GM23248 (cell line): ENCODE measurements at regions not wholly inside any gene's neighbourhood (a gene's known extent, or its start where the extent isn't known, plus 50 kb on each side); places are given as distances from the start of the nearest gene placed in this dataset.

Source experiments
- DNase-seq: peaks from one replicate; pipeline ENCODE4 v3.0.0-alpha.2; 2015
- H2AFZ ChIP-seq: fragments of 200-600 bp; sonication (generic); 2 replicates; pipeline ENCODE4 v1.6.1; 2016; ENCODE audit warnings: antibody characterized with exemption
- H3F3A ChIP-seq: fragments of 200-600 bp; sonication (generic); 2 replicates; pipeline ENCODE4 v1.6.1; 2016; ENCODE audit warnings: mild to moderate bottlenecking, antibody characterized with exemption, mixed run types; ENCODE audit not compliant: insufficient read depth
- H3K27ac ChIP-seq: fragments of 200-600 bp; sonication (generic); 2 replicates; pipeline ENCODE4 v1.5.1; 2016; ENCODE audit warnings: mild to moderate bottlenecking
- H3K27me3 ChIP-seq: fragments of 200-600 bp; sonication (generic); replicated peaks from 2 replicates; pipeline ENCODE4 v1.6.1; 2016; ENCODE audit warnings: mild to moderate bottlenecking; ENCODE audit not compliant: insufficient read depth
- H3K36me3 ChIP-seq: fragments of 200-600 bp; sonication (generic); 2 replicates; pipeline ENCODE4 v1.6.1; 2016; ENCODE audit warnings: low read depth, mild to moderate bottlenecking
- H3K4me1 ChIP-seq: fragments of 200-600 bp; sonication (generic); 2 replicates; pipeline ENCODE4 v1.6.1; 2016; ENCODE audit warnings: mild to moderate bottlenecking; ENCODE audit not compliant: insufficient read depth
- H3K4me2 ChIP-seq: fragments of 200-600 bp; sonication (generic); one replicate; pipeline ENCODE4 v1.6.1; 2016; ENCODE audit warnings: mild to moderate bottlenecking; ENCODE audit not compliant: unreplicated experiment
- H3K4me3 ChIP-seq: fragments of 200-600 bp; sonication (generic); 2 replicates; pipeline ENCODE4 v1.5.1; 2016; ENCODE audit warnings: mild to moderate bottlenecking
- H3K79me2 ChIP-seq: fragments of 200-600 bp; sonication (generic); 2 replicates; pipeline ENCODE4 v1.6.1; 2016; ENCODE audit warnings: mild to moderate bottlenecking; ENCODE audit not compliant: insufficient read depth
- H3K9ac ChIP-seq: fragments of 200-600 bp; sonication (generic); 2 replicates; pipeline ENCODE4 v1.6.1; 2016; ENCODE audit warnings: mild to moderate bottlenecking
- H3K9me2 ChIP-seq: fragments of 200-600 bp; sonication (generic); 2 replicates; pipeline ENCODE4 v1.6.1; 2016; ENCODE audit warnings: mixed run types, mild to moderate bottlenecking, moderate library complexity; ENCODE audit not compliant: insufficient read depth
- H3K9me3 ChIP-seq: fragments of 200-600 bp; sonication (generic); one replicate; pipeline ENCODE4 v1.6.1; 2017; ENCODE audit warnings: low read depth
- H4K20me1 ChIP-seq: fragments of 200-600 bp; sonication (generic); 2 replicates; pipeline ENCODE4 v1.6.0; 2016; ENCODE audit not compliant: insufficient read depth
- EZH2 ChIP-seq: fragments of 200-600 bp; sonication (generic); IDR thresholded peaks from 2 replicates; pipeline ENCODE4 v1.6.1; 2018; ENCODE audit warnings: antibody characterized with exemption, mild to moderate bottlenecking; ENCODE audit not compliant: insufficient read depth, poor library complexity, severe bottlenecking
- EZH2phosphoT487 ChIP-seq: fragments of 200-600 bp; sonication (generic); IDR thresholded peaks from 2 replicates; pipeline ENCODE4 v1.6.1; 2018; ENCODE audit warnings: antibody characterized with exemption, moderate library complexity, mild to moderate bottlenecking, low read depth; ENCODE audit not compliant: insufficient read depth
- WGBS, 2 experiments: methylation state at CpG; one replicate each; pipeline ENCODE4 v1.1.6; 2015 to 2017; ENCODE audit warnings: low lambda C conversion rate in 2 of 2, low coverage in 1 of 2; ENCODE audit errors: missing lambda C conversion rate in 2 of 2; 5-methylcytosine and 5-hydroxymethylcytosine counted together
- in situ Hi-C: fragments of 300-500 bp; cut with MboI; formaldehyde crosslinking; loops from 2 replicates; pipeline ENCODE4 v1.15.0; 2020

DNA sequence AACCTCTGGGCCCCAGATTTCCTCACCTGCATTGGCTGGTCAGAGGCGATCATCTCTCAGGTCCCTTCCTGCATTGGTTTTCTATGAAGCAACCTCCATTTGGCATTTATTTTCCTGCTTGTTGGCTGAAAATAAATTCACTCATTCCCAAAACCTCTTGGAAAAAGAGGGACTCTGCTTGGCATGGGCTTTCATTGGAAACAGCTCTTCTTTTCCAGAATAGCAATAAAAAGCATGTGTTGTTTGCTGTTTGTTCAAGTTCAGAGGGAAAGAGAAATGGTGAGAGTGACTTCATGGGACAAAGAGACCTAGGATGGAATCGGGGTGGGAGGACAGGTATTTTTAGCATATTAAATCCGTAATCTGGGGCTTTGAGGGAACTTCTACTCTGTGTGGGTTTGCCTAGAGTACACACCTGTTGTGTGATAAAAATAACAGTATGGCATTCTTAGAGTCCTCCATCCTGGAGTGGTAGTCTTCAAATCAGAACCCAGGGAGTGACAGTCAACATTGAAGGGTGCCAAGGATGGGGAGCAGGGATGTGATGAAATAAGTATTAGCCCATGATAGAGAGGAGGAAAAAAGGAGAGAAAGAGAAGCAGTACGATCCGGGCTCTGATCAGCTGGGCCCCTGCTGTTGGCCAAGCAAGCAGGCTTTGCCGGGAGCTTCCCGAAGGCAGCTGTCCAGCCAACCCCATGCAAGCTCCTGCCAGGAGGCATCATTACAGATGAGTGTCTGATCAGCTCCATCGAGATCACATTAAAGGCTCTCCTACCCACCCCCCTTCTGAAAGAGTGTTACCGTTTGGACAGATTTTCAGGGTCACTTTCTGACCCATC is 131.9 kb upstream of the NFIA start:
- Histone ChIP-seq H3K36me3 (no peaks in the 10 kb centered on the region), H3K4me3 (no peak overlapping the region), H3K9me3 (no peaks in the 10 kb centered on the region), H3K27me3 (peaks cover 44% of the 10 kb centered on the region), H3K79me2 (no peaks in the 10 kb centered on the region), H3K27ac (no peak overlapping the region), H3K4me1 (no peaks in the 10 kb centered on the region), H4K20me1 (no peaks in the 10 kb centered on the region), H3K4me2 (no peak overlapping the region), H3K9ac (no peak overlapping the region), H2AFZ (no peak overlapping the region), H3F3A (no peaks in the 10 kb centered on the region), H3K9me2 (no peaks in the 10 kb centered on the region)
- TF ChIP-seq EZH2 (no peak), EZH2phosphoT487 (no peak)
- 4 to 5% methylated on average over 9 of the region's 9 CpGs for WGBS, 2 experiments
- peak; percentile 30 for DNase-seq
- in situ Hi-C loops = no loop called here

DNA sequence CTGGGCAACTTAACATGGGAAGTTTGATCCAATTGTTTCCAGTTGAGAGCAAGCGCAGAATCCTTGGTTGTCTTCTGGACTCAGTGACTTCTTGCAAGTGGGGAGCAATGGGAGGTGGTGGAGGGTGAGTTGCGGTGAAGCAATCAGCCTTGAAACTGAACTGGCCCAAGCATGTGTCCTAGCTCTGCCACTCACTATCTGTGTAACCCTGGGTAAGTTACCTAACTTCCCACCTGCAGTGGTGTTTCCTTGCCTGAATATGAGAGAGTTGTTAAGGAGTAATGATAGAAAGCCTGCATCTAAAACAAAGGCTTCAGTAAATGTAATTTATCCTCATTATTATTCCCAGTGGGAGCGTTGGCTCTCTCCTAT is 132.5 kb upstream of the NFIA start:
- no peak overlapping the region for H2AFZ ChIP-seq
- H3K27ac ChIP-seq = no peak overlapping the region
- in situ Hi-C loops = no loop called here
- TF ChIP-seq EZH2phosphoT487 = no peak
- TF ChIP-seq EZH2 = no peak
- no peak for DNase-seq
- 4 to 10% methylated on average over 3 of the region's 3 CpGs for WGBS, 2 experiments
- no peaks in the 10 kb centered on the region for H3K9me2 ChIP-seq
- H3K4me3 ChIP-seq = no peak overlapping the region
- no peaks in the 10 kb centered on the region for H3K36me3 ChIP-seq
- H3K79me2 ChIP-seq = no peaks in the 10 kb centered on the region
- H3K9ac ChIP-seq = no peak overlapping the region
- H4K20me1 ChIP-seq = no peaks in the 10 kb centered on the region
- no peaks in the 10 kb centered on the region for H3K4me1 ChIP-seq
- H3K9me3 ChIP-seq = no peaks in the 10 kb centered on the region
- H3K27me3 ChIP-seq = peaks cover 38% of the 10 kb centered on the region
- no peaks in the 10 kb centered on the region for H3F3A ChIP-seq
- H3K4me2 ChIP-seq = no peak overlapping the region

DNA sequence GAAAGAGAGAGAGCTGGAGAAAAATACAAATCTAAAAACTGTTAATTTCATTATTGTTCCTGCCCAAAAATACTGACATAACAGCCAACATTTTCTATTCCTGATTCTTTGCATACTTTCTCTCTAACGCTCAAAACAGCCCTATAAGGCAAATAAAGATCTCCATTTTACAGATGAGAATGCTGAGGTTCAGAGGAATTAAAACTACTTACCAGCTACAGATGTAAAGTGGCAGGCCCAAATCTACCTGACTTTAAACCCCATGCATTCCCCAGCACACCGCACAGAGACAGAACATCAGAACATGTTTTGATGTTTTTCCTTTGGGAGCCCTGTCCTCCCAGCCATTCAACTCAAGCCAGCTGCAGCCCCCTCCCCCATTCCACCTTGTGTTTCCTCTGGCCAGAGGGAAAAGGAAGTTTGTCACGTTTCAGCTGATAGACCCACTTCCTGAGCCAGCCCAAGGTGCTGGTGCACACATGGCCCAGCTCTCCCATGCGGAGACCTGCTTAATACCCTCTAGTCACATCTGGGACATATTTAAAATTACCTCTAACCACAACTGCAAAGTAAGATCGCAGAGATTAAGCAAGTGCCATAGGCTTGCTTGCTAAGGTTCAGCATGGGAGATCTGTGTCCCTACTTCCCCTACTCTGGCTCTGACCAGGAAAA is 133.1 kb upstream of the NFIA start:
- H3K9me2 ChIP-seq = no peaks in the 10 kb centered on the region
- no peak for DNase-seq
- no peak overlapping the region for H3K9ac ChIP-seq
- no peaks in the 10 kb centered on the region for H3K36me3 ChIP-seq
- WGBS, 2 experiments = 24 to 25% methylated on average over 5 of the region's 5 CpGs
- no peak for TF ChIP-seq EZH2phosphoT487
- TF ChIP-seq EZH2 = no peak
- in situ Hi-C loops = no loop called here
- no peaks in the 10 kb centered on the region for H3F3A ChIP-seq
- no peak overlapping the region for H3K4me3 ChIP-seq
- no peak overlapping the region for H3K27ac ChIP-seq
- no peaks in the 10 kb centered on the region for H3K79me2 ChIP-seq
- peaks cover 38% of the 10 kb centered on the region for H3K27me3 ChIP-seq
- no peak overlapping the region for H2AFZ ChIP-seq
- no peaks in the 10 kb centered on the region for H3K9me3 ChIP-seq
- no peak overlapping the region for H3K4me2 ChIP-seq
- no peaks in the 10 kb centered on the region for H3K4me1 ChIP-seq
- H4K20me1 ChIP-seq = no peaks in the 10 kb centered on the region

DNA sequence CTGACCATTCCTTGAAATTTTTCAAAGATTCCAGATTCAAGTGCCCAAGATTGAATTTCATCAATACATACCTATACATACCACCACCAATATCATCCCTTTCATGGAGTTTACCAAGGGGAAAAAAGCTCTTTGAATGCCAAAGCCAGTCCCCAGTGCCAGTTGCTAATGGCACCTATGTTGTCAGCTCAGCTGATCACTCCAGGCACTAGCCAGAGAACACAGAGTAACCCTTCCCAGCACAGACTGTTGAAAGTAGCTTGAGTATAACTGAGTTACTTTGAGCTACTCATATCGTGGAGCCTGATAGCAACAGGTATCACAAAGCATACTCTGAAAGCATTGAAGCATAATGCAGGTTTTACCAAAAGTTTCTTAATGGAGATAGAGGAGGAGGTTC is 133.9 kb upstream of the NFIA start:
- Histone ChIP-seq H2AFZ (no peak overlapping the region), H3K9me3 (no peaks in the 10 kb centered on the region), H3K4me3 (no peak overlapping the region), H3K27me3 (peaks cover 38% of the 10 kb centered on the region), H3K27ac (no peak overlapping the region), H3K9ac (no peak overlapping the region), H3K4me1 (no peaks in the 10 kb centered on the region), H4K20me1 (no peaks in the 10 kb centered on the region), H3K36me3 (no peaks in the 10 kb centered on the region), H3K79me2 (no peaks in the 10 kb centered on the region), H3K9me2 (no peaks in the 10 kb centered on the region), H3K4me2 (no peak overlapping the region), H3F3A (no peaks in the 10 kb centered on the region)
- no peak for DNase-seq
- in situ Hi-C loops = no loop called here
- WGBS, 2 experiments = 59 to 61% methylated on average over 1 of the region's 1 CpG
- no peak for TF ChIP-seq EZH2phosphoT487

DNA sequence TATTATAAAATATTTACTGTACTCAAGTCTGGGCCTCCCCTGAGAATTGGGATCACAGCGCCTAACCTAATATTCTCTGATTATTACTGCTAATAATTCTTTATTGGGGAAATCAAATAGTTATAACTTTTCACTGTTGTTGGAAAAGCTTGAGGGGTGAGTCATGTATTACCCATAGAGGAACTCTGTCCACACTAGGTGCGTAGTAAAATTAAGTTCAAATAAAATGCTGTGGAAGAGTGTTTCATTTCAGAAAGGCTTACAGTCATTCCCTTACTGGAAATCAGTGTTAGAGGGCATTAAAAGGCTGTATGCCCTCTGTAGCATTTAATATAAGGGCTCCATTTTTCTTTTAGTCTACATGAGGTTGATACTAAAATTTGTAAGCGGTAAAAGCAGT is 135.0 kb upstream of the NFIA start:
- no peak for TF ChIP-seq EZH2
- no peak for TF ChIP-seq EZH2phosphoT487
- H3K4me2 ChIP-seq = no peak overlapping the region
- in situ Hi-C loops = no loop called here

More for the DNA sequence above, 135.0 kb upstream of the NFIA start:
- Histone ChIP-seq H4K20me1 (no peaks in the 10 kb centered on the region), H3K4me1 (no peaks in the 10 kb centered on the region), H3K4me3 (no peak overlapping the region), H3K36me3 (no peaks in the 10 kb centered on the region), H3K27ac (no peak overlapping the region), H2AFZ (no peak overlapping the region), H3K79me2 (no peaks in the 10 kb centered on the region), H3K9me3 (no peaks in the 10 kb centered on the region), H3K27me3 (peaks cover 35% of the 10 kb centered on the region), H3F3A (no peaks in the 10 kb centered on the region), H3K9me2 (no peaks in the 10 kb centered on the region), H3K9ac (no peak overlapping the region)
- 83 to 93% methylated on average over 3 of the region's 3 CpGs for WGBS, 2 experiments
- DNase-seq = no peak
